ENCODE measurements at regions not wholly inside any gene's neighbourhood (a gene's known extent, or its start where the extent isn't known, plus 50 kb on each side); places are given as distances from the start of the nearest gene placed in this dataset.

- no peak for TF ChIP-seq ZNF561 (tag by site-specific recombination; IDR thresholded peaks at IDR 0.05; ENCODE audit: borderline replicate concordance)
- no peak for TF ChIP-seq ZNF670 (tag by site-specific recombination; IDR thresholded peaks at IDR 0.05; ENCODE audit: low read depth)
- no peak for TF ChIP-seq CTCF (tag by site-specific recombination; IDR thresholded peaks at IDR 0.05)
These were observed 83.7 kb downstream of the SDC1 start for GRCh38 chr2:20141056-20141762.

Data from HEK293 (cell line).